Osteoblast (primary cell): ENCODE measurements at regions not wholly inside any gene's neighbourhood (a gene's known extent, or its start where the extent isn't known, plus 50 kb on each side); places are given as distances from the start of the nearest gene placed in this dataset.

ENCODE experiments used
- DNase-seq: peaks from one replicate; pipeline ENCODE4 v3.0.0; 2011; ENCODE audit warnings: low spot score, mixed read lengths; ENCODE audit not compliant: insufficient read length; ENCODE audit errors: missing footprints
- H2AFZ ChIP-seq: 2 replicates; pipeline ENCODE4 v1.6.0; 2011; ENCODE audit warnings: mild to moderate bottlenecking, low read length
- H3K27ac ChIP-seq: 2 replicates; pipeline ENCODE4 v1.5.1; 2011; ENCODE audit warnings: mild to moderate bottlenecking, low read depth, low read length, moderate library complexity
- H3K27me3 ChIP-seq: 2 replicates; pipeline ENCODE4 v1.6.0; 2012; ENCODE audit warnings: mild to moderate bottlenecking, control low read depth, inconsistent platforms, low read length, moderate library complexity; ENCODE audit not compliant: insufficient read depth
- H3K36me3 ChIP-seq: 2 replicates; pipeline ENCODE4 v1.5.1; 2011; ENCODE audit warnings: mild to moderate bottlenecking, low read length, control low read depth, moderate library complexity; ENCODE audit not compliant: insufficient read depth
- H3K4me1 ChIP-seq: 2 replicates; pipeline ENCODE4 v1.5.1; 2011; ENCODE audit warnings: mild to moderate bottlenecking, low read length, control low read depth, moderate library complexity; ENCODE audit not compliant: insufficient read depth
- H3K4me2 ChIP-seq: 2 replicates; pipeline ENCODE4 v1.6.0; 2011; ENCODE audit warnings: mild to moderate bottlenecking, low read length; ENCODE audit not compliant: insufficient read depth
- H3K4me3 ChIP-seq: fragments of 200-600 bp; sonication (generic); 3 replicates; pipeline ENCODE4 v1.5.1; 2012; ENCODE audit warnings: mild to moderate bottlenecking, low read length, inconsistent platforms; ENCODE audit not compliant: insufficient read depth
- H3K79me2 ChIP-seq: 2 replicates; pipeline ENCODE4 v1.6.0; 2012; ENCODE audit warnings: mild to moderate bottlenecking, low read length, control low read depth, inconsistent platforms; ENCODE audit not compliant: insufficient read depth
- H3K9me3 ChIP-seq: 2 replicates; pipeline ENCODE4 v1.5.1; 2011; ENCODE audit warnings: low read depth, low read length, control low read depth
- H4K20me1 ChIP-seq: 2 replicates; pipeline ENCODE4 v1.6.0; 2012; ENCODE audit warnings: mild to moderate bottlenecking, low read length, control low read depth; ENCODE audit not compliant: insufficient read depth
- TF ChIP-seq, protein P1 (sequence below): IDR thresholded peaks from 2 replicates; pipeline ENCODE4 v1.5.1; 2011; ENCODE audit warnings: mild to moderate bottlenecking, low read depth, low read length, moderate library complexity; ENCODE audit errors: extremely low read depth

DNA sequence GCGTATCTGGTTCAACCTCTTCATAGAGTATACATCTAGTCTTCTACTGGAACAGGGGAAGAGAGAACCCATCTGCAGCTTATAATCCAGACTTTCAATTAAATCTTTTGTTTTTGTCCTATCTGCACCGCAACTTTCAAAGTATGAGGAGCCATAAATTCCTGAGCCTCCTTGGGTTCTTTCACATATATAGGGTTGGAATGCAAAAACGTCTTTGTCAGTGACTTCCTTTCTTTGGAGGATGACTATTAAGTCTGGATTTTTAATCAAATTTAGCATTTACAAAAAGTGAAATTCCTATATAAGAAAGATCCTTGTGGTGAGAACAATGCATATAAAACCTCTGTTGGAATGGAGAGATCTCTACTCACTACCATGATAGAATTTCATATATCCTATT lies 370.8 kb downstream of the TMEM38B start:
- H3K27me3 ChIP-seq = no peaks in the 10 kb centered on the region
- no peaks in the 10 kb centered on the region for H3K36me3 ChIP-seq
- no peaks in the 10 kb centered on the region for H4K20me1 ChIP-seq
- H3K27ac ChIP-seq = no peak overlapping the region
- H3K79me2 ChIP-seq = no peaks in the 10 kb centered on the region
- no peak overlapping the region for H3K4me2 ChIP-seq
- no peak overlapping the region for H2AFZ ChIP-seq
- H3K9me3 ChIP-seq = no peaks in the 10 kb centered on the region
- no peaks in the 10 kb centered on the region for H3K4me1 ChIP-seq
- TF ChIP-seq, protein P1, sequence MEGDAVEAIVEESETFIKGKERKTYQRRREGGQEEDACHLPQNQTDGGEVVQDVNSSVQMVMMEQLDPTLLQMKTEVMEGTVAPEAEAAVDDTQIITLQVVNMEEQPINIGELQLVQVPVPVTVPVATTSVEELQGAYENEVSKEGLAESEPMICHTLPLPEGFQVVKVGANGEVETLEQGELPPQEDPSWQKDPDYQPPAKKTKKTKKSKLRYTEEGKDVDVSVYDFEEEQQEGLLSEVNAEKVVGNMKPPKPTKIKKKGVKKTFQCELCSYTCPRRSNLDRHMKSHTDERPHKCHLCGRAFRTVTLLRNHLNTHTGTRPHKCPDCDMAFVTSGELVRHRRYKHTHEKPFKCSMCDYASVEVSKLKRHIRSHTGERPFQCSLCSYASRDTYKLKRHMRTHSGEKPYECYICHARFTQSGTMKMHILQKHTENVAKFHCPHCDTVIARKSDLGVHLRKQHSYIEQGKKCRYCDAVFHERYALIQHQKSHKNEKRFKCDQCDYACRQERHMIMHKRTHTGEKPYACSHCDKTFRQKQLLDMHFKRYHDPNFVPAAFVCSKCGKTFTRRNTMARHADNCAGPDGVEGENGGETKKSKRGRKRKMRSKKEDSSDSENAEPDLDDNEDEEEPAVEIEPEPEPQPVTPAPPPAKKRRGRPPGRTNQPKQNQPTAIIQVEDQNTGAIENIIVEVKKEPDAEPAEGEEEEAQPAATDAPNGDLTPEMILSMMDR = no peak
- no peak overlapping the region for H3K4me3 ChIP-seq
- DNase-seq = no peak

DNA sequence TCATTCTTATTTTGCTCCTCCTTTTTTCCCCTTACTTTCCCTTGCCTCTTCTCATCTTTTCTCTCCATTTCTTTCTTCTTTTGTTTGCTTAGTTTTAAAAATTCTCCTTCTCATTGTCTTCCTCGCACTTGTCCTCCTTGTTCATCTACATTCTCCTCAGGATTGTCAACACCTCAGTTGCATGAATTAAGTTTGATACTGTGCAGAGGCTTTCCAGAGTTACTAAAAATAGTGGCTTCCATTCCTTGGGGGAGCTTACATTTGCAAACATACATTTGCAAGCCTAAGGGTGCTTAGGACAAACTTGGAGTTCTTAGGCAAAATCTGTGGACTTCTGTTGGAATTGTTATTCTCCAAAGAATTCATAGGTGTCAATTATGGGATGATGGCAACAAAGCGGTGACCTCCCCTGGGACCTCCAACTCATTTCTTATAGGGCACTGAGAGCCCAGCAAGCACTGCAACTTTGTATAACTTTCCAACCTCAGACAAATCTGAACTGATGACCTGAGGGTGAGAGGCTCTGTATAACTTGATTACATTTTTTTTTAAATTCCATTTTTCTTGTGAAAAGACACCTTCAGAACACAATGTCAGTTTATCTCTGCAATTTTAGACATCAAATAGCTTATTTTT lies 371.4 kb downstream of the TMEM38B start:
- H2AFZ ChIP-seq = no peak overlapping the region
- H3K9me3 ChIP-seq = no peaks in the 10 kb centered on the region
- no peak overlapping the region for H3K4me3 ChIP-seq
- H3K4me2 ChIP-seq = no peak overlapping the region
- H3K36me3 ChIP-seq = no peaks in the 10 kb centered on the region
- no peaks in the 10 kb centered on the region for H3K79me2 ChIP-seq
- TF ChIP-seq, protein P1 = no peak
- no peaks in the 10 kb centered on the region for H3K4me1 ChIP-seq
- DNase-seq = no peak
- no peaks in the 10 kb centered on the region for H3K27me3 ChIP-seq
- H3K27ac ChIP-seq = no peak overlapping the region
- H4K20me1 ChIP-seq = no peaks in the 10 kb centered on the region

DNA sequence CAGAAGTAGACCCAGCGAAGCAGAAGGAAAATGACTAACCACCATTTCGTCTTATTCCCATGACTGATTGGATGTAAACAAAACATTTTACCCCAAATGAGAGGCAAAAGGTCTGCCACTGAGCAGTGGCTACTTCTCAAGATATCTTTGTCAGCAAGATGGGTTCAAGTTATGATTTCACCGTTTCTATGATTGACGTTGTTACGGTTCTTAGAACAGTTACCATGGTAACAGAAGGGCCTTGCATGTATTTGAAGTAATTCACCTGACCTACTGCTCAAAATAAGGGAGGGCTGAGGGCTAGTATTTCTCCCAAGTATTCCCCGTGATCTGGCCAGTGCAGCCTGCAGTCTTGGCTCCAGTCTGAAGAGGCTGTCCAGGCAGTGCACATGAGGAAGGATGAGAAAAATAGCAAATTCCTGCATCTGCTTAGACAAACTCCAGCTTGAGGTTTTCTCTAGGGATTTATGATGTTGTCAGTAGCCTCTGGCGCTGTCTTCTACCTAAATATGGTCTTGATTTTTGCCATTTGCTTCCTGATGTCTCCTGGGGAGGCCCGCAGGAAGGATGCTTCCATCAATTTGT lies 372.7 kb downstream of the TMEM38B start:
- Histone ChIP-seq H3K27ac (no peak overlapping the region), H3K4me1 (no peaks in the 10 kb centered on the region), H3K9me3 (no peaks in the 10 kb centered on the region), H3K27me3 (no peaks in the 10 kb centered on the region), H3K36me3 (no peaks in the 10 kb centered on the region), H3K4me3 (no peak overlapping the region), H4K20me1 (no peaks in the 10 kb centered on the region), H3K79me2 (no peaks in the 10 kb centered on the region), H3K4me2 (no peak overlapping the region), H2AFZ (no peak overlapping the region)
- TF ChIP-seq, protein P1 = no peak
- DNase-seq = no peak

GRCh38 chr9:106069241-106069640 lies 374.9 kb downstream of the TMEM38B start:
- Histone ChIP-seq H3K27ac (no peak overlapping the region), H2AFZ (no peak overlapping the region), H3K4me3 (no peak overlapping the region), H4K20me1 (no peaks in the 10 kb centered on the region), H3K9me3 (no peaks in the 10 kb centered on the region), H3K27me3 (no peaks in the 10 kb centered on the region), H3K79me2 (no peaks in the 10 kb centered on the region), H3K36me3 (no peaks in the 10 kb centered on the region), H3K4me2 (no peak overlapping the region), H3K4me1 (no peaks in the 10 kb centered on the region)
- TF ChIP-seq, protein P1 = no peak
- DNase-seq = no peak
